Lower leg skin (tissue), 3 donors: ENCODE measurements at regions not wholly inside any gene's neighbourhood (a gene's known extent, or its start where the extent isn't known, plus 50 kb on each side); places are given as distances from the start of the nearest gene placed in this dataset.

Experiments used
- POLR2A ChIP-seq, 2 donors: fragments of 450-650 bp; IDR thresholded peaks; one replicate each; pipeline ENCODE4 v1.6.1; 2016 to 2017; ENCODE audit warnings: antibody characterized with exemption in 2 of 2, mild to moderate bottlenecking in 1 of 2, moderate library complexity in 1 of 2
- TF ChIP-seq, protein P1 (sequence below), 3 donors: fragments of 450-650 bp; IDR thresholded peaks; one replicate each; pipeline ENCODE4 v1.5.1; 2016; ENCODE audit warnings: antibody characterized with exemption in 3 of 3, mild to moderate bottlenecking in 3 of 3, moderate library complexity in 2 of 3

DNA sequence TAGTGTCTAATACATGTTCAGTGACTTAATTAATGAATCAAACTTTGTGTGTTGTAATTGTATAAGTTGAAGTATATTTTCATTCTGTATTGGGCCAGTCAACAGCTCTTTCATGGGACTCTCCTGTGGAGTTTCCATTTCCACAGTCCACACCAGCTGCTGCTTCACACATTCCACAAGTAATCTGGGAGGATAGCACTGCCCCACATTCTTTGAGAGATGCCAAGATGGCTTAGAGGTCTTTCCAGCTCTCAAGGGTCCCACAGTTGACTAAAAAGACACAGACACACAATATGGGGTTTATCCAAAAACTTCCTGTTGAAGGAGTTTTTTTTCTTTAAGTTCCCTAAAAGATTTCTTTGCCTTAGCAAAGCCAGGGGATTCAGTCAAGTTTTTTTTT is 408.3 kb downstream of the AACS start:
- TF ChIP-seq POLR2A (IDR thresholded peaks at IDR 0.05) = no peak
- TF ChIP-seq, protein P1, sequence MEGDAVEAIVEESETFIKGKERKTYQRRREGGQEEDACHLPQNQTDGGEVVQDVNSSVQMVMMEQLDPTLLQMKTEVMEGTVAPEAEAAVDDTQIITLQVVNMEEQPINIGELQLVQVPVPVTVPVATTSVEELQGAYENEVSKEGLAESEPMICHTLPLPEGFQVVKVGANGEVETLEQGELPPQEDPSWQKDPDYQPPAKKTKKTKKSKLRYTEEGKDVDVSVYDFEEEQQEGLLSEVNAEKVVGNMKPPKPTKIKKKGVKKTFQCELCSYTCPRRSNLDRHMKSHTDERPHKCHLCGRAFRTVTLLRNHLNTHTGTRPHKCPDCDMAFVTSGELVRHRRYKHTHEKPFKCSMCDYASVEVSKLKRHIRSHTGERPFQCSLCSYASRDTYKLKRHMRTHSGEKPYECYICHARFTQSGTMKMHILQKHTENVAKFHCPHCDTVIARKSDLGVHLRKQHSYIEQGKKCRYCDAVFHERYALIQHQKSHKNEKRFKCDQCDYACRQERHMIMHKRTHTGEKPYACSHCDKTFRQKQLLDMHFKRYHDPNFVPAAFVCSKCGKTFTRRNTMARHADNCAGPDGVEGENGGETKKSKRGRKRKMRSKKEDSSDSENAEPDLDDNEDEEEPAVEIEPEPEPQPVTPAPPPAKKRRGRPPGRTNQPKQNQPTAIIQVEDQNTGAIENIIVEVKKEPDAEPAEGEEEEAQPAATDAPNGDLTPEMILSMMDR (IDR thresholded peaks at IDR 0.05) = no peak
